A673 (cell line): ENCODE measurements at regions not wholly inside any gene's neighbourhood (a gene's known extent, or its start where the extent isn't known, plus 50 kb on each side); places are given as distances from the start of the nearest gene placed in this dataset.

Source experiments
- BruUV-seq: library from RNA; stranded (reverse); fragments of 400-500 nt; replicated peaks from 2 replicates; lab custom pipeline; 2021; lab: Mats Ljungman, UMichigan
- CTCF ChIA-PET: fragments of 300-600 bp; sonication (Branson Sonifier 250); formaldehyde crosslinking; loops from one replicate; lab custom pipeline; 2022; ENCODE audit warnings: antibody characterized with exemption; lab: Charles Lee
- POLR2A ChIA-PET: fragments of 300-600 bp; sonication (Branson Sonifier 250); formaldehyde crosslinking; loops from one replicate; lab custom pipeline; 2022; ENCODE audit warnings: antibody characterized with exemption; ENCODE audit not compliant: low non-redundant PET; lab: Charles Lee
- DNase-seq: peaks from one replicate; pipeline ENCODE4 v3.0.0-alpha.2; 2015; ENCODE audit warnings: low spot score
- H3K27ac ChIP-seq: fragments of 200-600 bp; sonication (generic); 2 replicates; pipeline ENCODE4 v1.5.1; 2016; ENCODE audit warnings: mixed run types, low read depth, mild to moderate bottlenecking, mixed read lengths, antibody characterized with exemption, low read length; ENCODE audit not compliant: poor library complexity, severe bottlenecking
- H3K27me3 ChIP-seq: fragments of 200-600 bp; sonication (generic); replicated peaks from 2 replicates; pipeline ENCODE4 v1.6.1; 2017; ENCODE audit warnings: mixed run types, low read depth, mild to moderate bottlenecking, mixed read lengths, antibody characterized with exemption, low read length; ENCODE audit not compliant: insufficient read depth, poor library complexity
- H3K36me3 ChIP-seq: fragments of 200-600 bp; sonication (generic); 2 replicates; pipeline ENCODE4 v1.6.1; 2016; ENCODE audit warnings: mixed run types, mild to moderate bottlenecking, mixed read lengths, antibody characterized with exemption, low read length; ENCODE audit not compliant: insufficient read depth, poor library complexity, severe bottlenecking
- H3K4me1 ChIP-seq: fragments of 200-600 bp; sonication (generic); 2 replicates; pipeline ENCODE4 v1.6.1; 2017; ENCODE audit warnings: mixed run types, mild to moderate bottlenecking, mixed read lengths, antibody characterized with exemption, low read length; ENCODE audit not compliant: insufficient read depth, poor library complexity, severe bottlenecking
- H3K4me3 ChIP-seq: fragments of 200-600 bp; sonication (generic); 2 replicates; pipeline ENCODE4 v1.5.1; 2016; ENCODE audit warnings: low read depth, mixed run types, mild to moderate bottlenecking, mixed read lengths, low read length; ENCODE audit not compliant: poor library complexity, severe bottlenecking
- H3K9me3 ChIP-seq: fragments of 200-600 bp; sonication (generic); 2 replicates; pipeline ENCODE4 v1.6.1; 2016; ENCODE audit warnings: mixed run types, low read depth, mild to moderate bottlenecking, mixed read lengths, antibody characterized with exemption, low read length; ENCODE audit not compliant: poor library complexity, severe bottlenecking
- EZH2 ChIP-seq: fragments of 200-600 bp; sonication (generic); IDR thresholded peaks from 2 replicates; pipeline ENCODE4 v1.6.1; 2017; ENCODE audit warnings: borderline replicate concordance, low read depth, mild to moderate bottlenecking, mixed read lengths, antibody characterized with exemption, low read length; ENCODE audit not compliant: poor library complexity, severe bottlenecking
- intact Hi-C: fragments of 100-400 bp; cut with micrococcal nuclease; formaldehyde crosslinking; loops from one replicate; pipeline ENCODE4 v1.10.0; 2022; ENCODE audit not compliant: unreplicated experiment
- TF ChIP-seq, protein P1 (sequence below): fragments of 300-800, 200-600 bp; sonication (generic); conservative IDR thresholded peaks from 2 replicates; pipeline ENCODE4 v1.5.1; 2017; ENCODE audit warnings: low read depth, mild to moderate bottlenecking, antibody characterized with exemption, low read length, moderate library complexity, mixed read lengths

GRCh38 chr1:218531936-218532335 is 186.8 kb downstream of the TGFB2 start:
- H3K4me1 ChIP-seq = no peaks in the 10 kb centered on the region
- H3K27ac ChIP-seq = no peak overlapping the region
- TF ChIP-seq, protein P1, sequence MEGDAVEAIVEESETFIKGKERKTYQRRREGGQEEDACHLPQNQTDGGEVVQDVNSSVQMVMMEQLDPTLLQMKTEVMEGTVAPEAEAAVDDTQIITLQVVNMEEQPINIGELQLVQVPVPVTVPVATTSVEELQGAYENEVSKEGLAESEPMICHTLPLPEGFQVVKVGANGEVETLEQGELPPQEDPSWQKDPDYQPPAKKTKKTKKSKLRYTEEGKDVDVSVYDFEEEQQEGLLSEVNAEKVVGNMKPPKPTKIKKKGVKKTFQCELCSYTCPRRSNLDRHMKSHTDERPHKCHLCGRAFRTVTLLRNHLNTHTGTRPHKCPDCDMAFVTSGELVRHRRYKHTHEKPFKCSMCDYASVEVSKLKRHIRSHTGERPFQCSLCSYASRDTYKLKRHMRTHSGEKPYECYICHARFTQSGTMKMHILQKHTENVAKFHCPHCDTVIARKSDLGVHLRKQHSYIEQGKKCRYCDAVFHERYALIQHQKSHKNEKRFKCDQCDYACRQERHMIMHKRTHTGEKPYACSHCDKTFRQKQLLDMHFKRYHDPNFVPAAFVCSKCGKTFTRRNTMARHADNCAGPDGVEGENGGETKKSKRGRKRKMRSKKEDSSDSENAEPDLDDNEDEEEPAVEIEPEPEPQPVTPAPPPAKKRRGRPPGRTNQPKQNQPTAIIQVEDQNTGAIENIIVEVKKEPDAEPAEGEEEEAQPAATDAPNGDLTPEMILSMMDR = no peak
- no peak for TF ChIP-seq EZH2
- ChIA-PET POLR2A (no interaction called here), CTCF (no interaction called here)
- BruUV-seq = no TSS peak
- H3K36me3 ChIP-seq = no peaks in the 10 kb centered on the region
- no peaks in the 10 kb centered on the region for H3K27me3 ChIP-seq
- H3K9me3 ChIP-seq = no peaks in the 10 kb centered on the region
- intact Hi-C loops = no loop called here
- no peak for DNase-seq
- no peak overlapping the region for H3K4me3 ChIP-seq

GRCh38 chr1:218536296-218536986 is 191.3 kb downstream of the TGFB2 start:
- POLR2A ChIA-PET = no interaction called here
- DNase-seq = no peak

DNA sequence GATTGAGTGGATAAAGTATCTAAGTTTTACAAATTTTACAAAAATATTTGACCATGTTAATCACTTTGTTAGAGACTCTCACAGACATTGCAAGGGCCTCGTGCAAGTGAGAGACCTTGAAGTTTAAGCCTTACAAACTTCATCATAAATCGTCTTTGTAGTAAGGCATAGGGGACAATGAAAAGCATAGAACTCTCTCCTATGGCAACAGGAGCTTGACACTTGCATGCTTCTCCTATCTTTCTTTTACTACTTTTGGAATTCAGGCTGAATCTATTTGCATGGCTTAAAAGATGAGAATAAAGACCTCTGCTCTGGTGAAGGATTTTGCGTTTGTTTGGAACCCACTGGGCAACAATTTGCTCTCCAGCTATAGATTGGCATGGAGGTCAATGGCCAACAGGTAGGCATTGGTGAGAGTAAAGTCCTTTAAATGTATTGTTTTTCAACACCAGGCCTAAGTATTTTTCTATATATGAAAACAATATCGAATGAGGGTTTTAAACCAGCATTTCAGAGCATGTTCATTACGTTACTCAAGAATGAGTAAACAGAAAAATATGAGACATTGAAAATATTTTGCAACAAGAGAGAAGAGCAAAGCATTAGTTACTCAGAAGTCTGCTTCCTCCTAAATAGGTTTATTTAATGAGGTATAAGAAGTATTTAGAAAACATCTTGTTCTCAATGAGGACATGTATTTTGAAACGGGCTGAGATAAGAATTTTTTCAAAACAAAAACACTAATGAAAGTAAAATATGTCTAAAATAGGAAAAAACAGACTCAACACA is 192.2 kb downstream of the TGFB2 start:
- BruUV-seq = no TSS peak
- TF ChIP-seq, protein P1 = no peak
- no peak for TF ChIP-seq EZH2
- intact Hi-C loops = no loop called here
- Histone ChIP-seq H3K27me3 (no peaks in the 10 kb centered on the region), H3K9me3 (no peaks in the 10 kb centered on the region), H3K36me3 (no peaks in the 10 kb centered on the region), H3K4me3 (no peak overlapping the region), H3K27ac (no peak overlapping the region), H3K4me1 (no peaks in the 10 kb centered on the region)
- ChIA-PET CTCF (no interaction called here), POLR2A (no interaction called here)
- DNase-seq = no peak

More at GRCh38 chr1:218536296-218536986, 191.3 kb downstream of the TGFB2 start:
- CTCF ChIA-PET = no interaction called here
- intact Hi-C loops = no loop called here
- BruUV-seq = no TSS peak
- no peaks in the 10 kb centered on the region for H3K4me1 ChIP-seq
- H3K27ac ChIP-seq = no peak overlapping the region
- H3K36me3 ChIP-seq = no peaks in the 10 kb centered on the region
- no peak for TF ChIP-seq EZH2
- TF ChIP-seq, protein P1 = no peak
- no peaks in the 10 kb centered on the region for H3K9me3 ChIP-seq
- no peaks in the 10 kb centered on the region for H3K27me3 ChIP-seq
- H3K4me3 ChIP-seq = no peak overlapping the region
